ENCODE measurements at regions not wholly inside any gene's neighbourhood (a gene's known extent, or its start where the extent isn't known, plus 50 kb on each side); places are given as distances from the start of the nearest gene placed in this dataset.

GRCh38 chr20:4609511-4609910 lies 76.7 kb upstream of the PRNP start:
- no peak overlapping the region for H3K9ac ChIP-seq
- no peak overlapping the region for H3K4me2 ChIP-seq
- no peaks in the 10 kb centered on the region for H3K9me2 ChIP-seq
- no peak overlapping the region for H2AFZ ChIP-seq (ENCODE audit: low read depth)
- ChIA-PET POLR2A (no interaction called here), CTCF (interaction anchor here (1.5 to 2.7 kb wide), 5 partner anchors 14 to 116 kb away, joined by 3 to 32 read pairs (median 7); no protein-coding TSS in a partner anchor)
- H4K20me1 ChIP-seq (ENCODE audit: insufficient read depth): no peaks in the 10 kb centered on the region
- H3K4me1 ChIP-seq (ENCODE audit: control insufficient read depth in 1 of 2, insufficient read depth in 2 of 2, low read depth in 1 of 2, low read length in 1 of 2): peaks cover 0 to 13% of the 10 kb centered on the region in 2 experiments; a peak in 1 of 4 replicates
- no peak overlapping the region for H3K4me3 ChIP-seq (ENCODE audit: low read depth in 2 of 2, low read length in 1 of 2)
- H3K27ac ChIP-seq (ENCODE audit: low read depth in 2 of 2, low read length in 1 of 2): no peak overlapping the region
- H3K36me3 ChIP-seq (replicated peaks in 1 of 2; ENCODE audit: control insufficient read depth in 1 of 2, insufficient read depth in 2 of 2, low read length in 1 of 2): no peaks in the 10 kb centered on the region
- H3K9me3 ChIP-seq: no peaks in the 10 kb centered on the region
- TF ChIP-seq SMC3 (IDR thresholded peaks at IDR 0.05; ENCODE audit: low read depth, low read length) (no peak), EZH2phosphoT487 (IDR thresholded peaks at IDR 0.05; ENCODE audit: borderline replicate concordance, low read depth) (no peak), YY1 (IDR thresholded peaks at IDR 0.05; ENCODE audit: low read depth) (no peak), REST (IDR thresholded peaks at IDR 0.05; ENCODE audit: low read depth, low read length) (no peak), ELF1 (IDR thresholded peaks at IDR 0.05) (no peak), FOXM1 (IDR thresholded peaks at IDR 0.05; ENCODE audit: low read depth) (no peak), CHD2 (IDR thresholded peaks at IDR 0.05; ENCODE audit: low read length, partially characterized antibody) (no peak), NRF1 (IDR thresholded peaks at IDR 0.05; ENCODE audit: low read depth, low read length) (no peak), RAD21 (IDR thresholded peaks at IDR 0.05; ENCODE audit: low read length) (no peak), MXI1 (IDR thresholded peaks at IDR 0.05; ENCODE audit: low read depth, low read length) (no peak), FOSL2 (IDR thresholded peaks at IDR 0.05; ENCODE audit: borderline replicate concordance, low read depth) (no peak)
- 66% methylated on average over 5 of the region's 5 CpGs for WGBS (ENCODE audit: low lambda C conversion rate)
- no peaks in the 10 kb centered on the region for H3K27me3 ChIP-seq (ENCODE audit: insufficient read depth)
- no peaks in the 10 kb centered on the region for H3K79me2 ChIP-seq (ENCODE audit: insufficient read depth)
- H3F3A ChIP-seq (replicated peaks; ENCODE audit: insufficient read depth): peaks cover 6% of the 10 kb centered on the region
- no peak for DNase-seq

GRCh38 chr20:4608861-4609260 lies 77.4 kb upstream of the PRNP start:
- CTCF ChIA-PET: interaction anchor here (0.9 to 2.7 kb wide), 9 partner anchors 15 to 492 kb away, joined by 3 to 32 read pairs (median 6); partner anchors contain the start of gene PRND
- TF ChIP-seq ZBTB33 (IDR thresholded peaks at IDR 0.05; ENCODE audit: borderline replicate concordance, low read depth): no peak
- TF ChIP-seq RCOR1 (IDR thresholded peaks at IDR 0.05; ENCODE audit: low read length): no peak
- no peak for TF ChIP-seq MAX (IDR thresholded peaks at IDR 0.05; ENCODE audit: low read depth)
- no peaks in the 10 kb centered on the region for H3K9me3 ChIP-seq
- no peaks in the 10 kb centered on the region for H3K79me2 ChIP-seq (ENCODE audit: insufficient read depth)
- no peak overlapping the region for H2AFZ ChIP-seq (ENCODE audit: low read depth)
- 44% methylated on average over 5 of the region's 6 CpGs for WGBS (ENCODE audit: low lambda C conversion rate)
- no peaks in the 10 kb centered on the region for H4K20me1 ChIP-seq (ENCODE audit: insufficient read depth)
- no peak overlapping the region for H3K27ac ChIP-seq (ENCODE audit: low read depth in 2 of 2, low read length in 1 of 2)
- DNase-seq: no peak
- no peaks in the 10 kb centered on the region for H3K36me3 ChIP-seq (replicated peaks in 1 of 2; ENCODE audit: control insufficient read depth in 1 of 2, insufficient read depth in 2 of 2, low read length in 1 of 2)
- H3K9me2 ChIP-seq: no peaks in the 10 kb centered on the region
- no peak overlapping the region for H3K4me2 ChIP-seq
- no peaks in the 10 kb centered on the region for H3K27me3 ChIP-seq (ENCODE audit: insufficient read depth)
- H3K4me1 ChIP-seq (ENCODE audit: control insufficient read depth in 1 of 2, insufficient read depth in 2 of 2, low read depth in 1 of 2, low read length in 1 of 2): peaks cover 0 to 6% of the 10 kb centered on the region in 2 experiments; a peak in 1 of 4 replicates
- no peak overlapping the region for H3K4me3 ChIP-seq (ENCODE audit: low read depth in 2 of 2, low read length in 1 of 2)
- no peak overlapping the region for H3K9ac ChIP-seq
- H3F3A ChIP-seq (replicated peaks; ENCODE audit: insufficient read depth): peaks cover 6% of the 10 kb centered on the region
- POLR2A ChIA-PET: no interaction called here

All from SK-N-SH (cell line).